ENCODE measurements at regions not wholly inside any gene's neighbourhood (a gene's known extent, or its start where the extent isn't known, plus 50 kb on each side); places are given as distances from the start of the nearest gene placed in this dataset.
"Not testable (repeated sequence)": the region's sequence is repeated elsewhere in the genome, so short reads cannot be mapped to it uniquely, and the experiment has no call there.

- not testable (repeated sequence) for H3K27me3 Mint-ChIP-seq (ENCODE audit: low read depth in 3 of 3); H3K4me3 Mint-ChIP-seq; DNase-seq; H3K27ac Mint-ChIP-seq; H3K9me3 Mint-ChIP-seq; H3K36me3 Mint-ChIP-seq; H3K4me1 Mint-ChIP-seq
Measured at GRCh38 chr12:10453-10852, 56.1 kb upstream of the IQSEC3 start.

GRCh38 chr12:10879-11812, 55.4 kb upstream of the IQSEC3 start:
- H3K4me1 Mint-ChIP-seq; H3K27ac Mint-ChIP-seq; DNase-seq; H3K27me3 Mint-ChIP-seq (ENCODE audit: low read depth in 3 of 3); H3K36me3 Mint-ChIP-seq; H3K4me3 Mint-ChIP-seq; H3K9me3 Mint-ChIP-seq: not testable (repeated sequence)

- H3K9me3 Mint-ChIP-seq; H3K4me1 Mint-ChIP-seq; DNase-seq; H3K36me3 Mint-ChIP-seq; H3K27ac Mint-ChIP-seq; H3K4me3 Mint-ChIP-seq; H3K27me3 Mint-ChIP-seq (ENCODE audit: low read depth in 3 of 3): not testable (repeated sequence)
Measured at GRCh38 chr12:12306-12705, 54.3 kb upstream of the IQSEC3 start.

- DNase-seq; H3K9me3 Mint-ChIP-seq; H3K27me3 Mint-ChIP-seq (ENCODE audit: low read depth in 3 of 3); H3K4me1 Mint-ChIP-seq; H3K4me3 Mint-ChIP-seq; H3K36me3 Mint-ChIP-seq: not testable (repeated sequence)
- H3K27ac Mint-ChIP-seq, result peak overlapping the region in 1 of 6 donors; percentile 49
Measured at GRCh38 chr12:12725-13640, 53.6 kb upstream of the IQSEC3 start.

- not testable (repeated sequence) for H3K4me1 Mint-ChIP-seq; H3K27ac Mint-ChIP-seq; H3K4me3 Mint-ChIP-seq; H3K36me3 Mint-ChIP-seq; H3K9me3 Mint-ChIP-seq; H3K27me3 Mint-ChIP-seq (ENCODE audit: low read depth in 3 of 3); DNase-seq
Measured at GRCh38 chr12:13841-14240, 52.7 kb upstream of the IQSEC3 start.

GRCh38 chr12:14696-15095, 51.9 kb upstream of the IQSEC3 start:
- not testable (repeated sequence) for H3K4me3 Mint-ChIP-seq; H3K27me3 Mint-ChIP-seq (ENCODE audit: low read depth in 3 of 3); H3K27ac Mint-ChIP-seq; DNase-seq; H3K9me3 Mint-ChIP-seq; H3K4me1 Mint-ChIP-seq; H3K36me3 Mint-ChIP-seq

- H3K4me3 Mint-ChIP-seq; H3K9me3 Mint-ChIP-seq; H3K27me3 Mint-ChIP-seq (ENCODE audit: low read depth in 3 of 3); H3K4me1 Mint-ChIP-seq; H3K27ac Mint-ChIP-seq; H3K36me3 Mint-ChIP-seq; DNase-seq: not testable (repeated sequence)
Measured at GRCh38 chr12:15381-15780, 51.2 kb upstream of the IQSEC3 start.

GRCh38 chr12:16019-16418, 50.5 kb upstream of the IQSEC3 start:
- not testable (repeated sequence) for H3K4me1 Mint-ChIP-seq; H3K9me3 Mint-ChIP-seq; H3K36me3 Mint-ChIP-seq; DNase-seq; H3K27ac Mint-ChIP-seq; H3K4me3 Mint-ChIP-seq; H3K27me3 Mint-ChIP-seq (ENCODE audit: low read depth in 3 of 3)

GRCh38 chr12:16541-16940, 50.0 kb upstream of the IQSEC3 start:
- not testable (repeated sequence) for DNase-seq; H3K27ac Mint-ChIP-seq; H3K4me3 Mint-ChIP-seq; H3K4me1 Mint-ChIP-seq; H3K9me3 Mint-ChIP-seq; H3K27me3 Mint-ChIP-seq (ENCODE audit: low read depth in 3 of 3); H3K36me3 Mint-ChIP-seq

All from immature natural killer cell (primary cell).